AG04449 (cell line): ENCODE measurements at regions not wholly inside any gene's neighbourhood (a gene's known extent, or its start where the extent isn't known, plus 50 kb on each side); places are given as distances from the start of the nearest gene placed in this dataset.

Source experiments
- CTCF ChIA-PET: fragments of 350-600 bp; formaldehyde crosslinking; extraction: SDS; loops from one replicate; lab custom pipeline; 2021; ENCODE audit warnings: antibody characterized with exemption; lab: Yijun Ruan, JAX
- POLR2A ChIA-PET: fragments of 400-600, 350-600 bp; formaldehyde crosslinking; extraction: SDS; loops from one replicate; lab custom pipeline; 2020; ENCODE audit warnings: antibody characterized with exemption, inconsistent platforms; lab: Yijun Ruan, JAX
- DNase-seq: peaks from one replicate; pipeline ENCODE4 v3.0.0-alpha.2; 2010; ENCODE audit warnings: low read depth, low spot score
- H3K4me3 ChIP-seq: 2 replicates; pipeline ENCODE4 v1.5.1; 2011; ENCODE audit warnings: low read depth, mild to moderate bottlenecking, control low read depth, low read length
- CTCF ChIP-seq: IDR thresholded peaks from one replicate; pipeline ENCODE4 v1.5.1; 2011; ENCODE audit warnings: mild to moderate bottlenecking, moderate library complexity, low read length, control low read depth, inconsistent platforms; ENCODE audit not compliant: insufficient read depth; ENCODE audit errors: missing control alignments

GRCh38 chr7:155984028-155984580, 171.8 kb upstream of the SHH start:
- TF ChIP-seq CTCF: no peak

GRCh38 chr7:155983176-155983815, 171.0 kb upstream of the SHH start:
- POLR2A ChIA-PET: no interaction called here
- CTCF ChIA-PET: no interaction called here
- TF ChIP-seq CTCF: no peak
- no peak for DNase-seq
- no peak overlapping the region for H3K4me3 ChIP-seq

More at GRCh38 chr7:155984028-155984580, 171.8 kb upstream of the SHH start:
- no peak overlapping the region for H3K4me3 ChIP-seq
- ChIA-PET CTCF (no interaction called here), POLR2A (no interaction called here)
- DNase-seq: no peak

GRCh38 chr7:155981703-155982102, 169.4 kb upstream of the SHH start:
- H3K4me3 ChIP-seq: no peak overlapping the region
- POLR2A ChIA-PET: no interaction called here
- TF ChIP-seq CTCF: no peak

GRCh38 chr7:155980841-155981240, 168.6 kb upstream of the SHH start:
- H3K4me3 ChIP-seq: no peak overlapping the region
- no peak for TF ChIP-seq CTCF
- CTCF ChIA-PET: no interaction called here
- POLR2A ChIA-PET: no interaction called here
- DNase-seq: no peak

More at GRCh38 chr7:155981703-155982102, 169.4 kb upstream of the SHH start:
- CTCF ChIA-PET: no interaction called here
- DNase-seq: no peak

- H3K4me3 ChIP-seq: no peak overlapping the region
- POLR2A ChIA-PET: no interaction called here
- CTCF ChIA-PET: no interaction called here
- no peak for DNase-seq
- no peak for TF ChIP-seq CTCF
Measured at GRCh38 chr7:155979994-155980393, 167.7 kb upstream of the SHH start.

GRCh38 chr7:155979566-155979965, 167.3 kb upstream of the SHH start:
- ChIA-PET CTCF (no interaction called here), POLR2A (no interaction called here)
- no peak for TF ChIP-seq CTCF
- H3K4me3 ChIP-seq: no peak overlapping the region
- DNase-seq: no peak
